GM21717 (cell line): ENCODE measurements at regions not wholly inside any gene's neighbourhood (a gene's known extent, or its start where the extent isn't known, plus 50 kb on each side); places are given as distances from the start of the nearest gene placed in this dataset.

ENCODE experiments used
- ATAC-seq: cut with Tn5 transposase; IDR thresholded peaks from one replicate; pipeline ENCODE4 v1.9.1; 2021; ENCODE audit warnings: mild to moderate bottlenecking, moderate library complexity; ENCODE audit not compliant: unreplicated experiment

DNA sequence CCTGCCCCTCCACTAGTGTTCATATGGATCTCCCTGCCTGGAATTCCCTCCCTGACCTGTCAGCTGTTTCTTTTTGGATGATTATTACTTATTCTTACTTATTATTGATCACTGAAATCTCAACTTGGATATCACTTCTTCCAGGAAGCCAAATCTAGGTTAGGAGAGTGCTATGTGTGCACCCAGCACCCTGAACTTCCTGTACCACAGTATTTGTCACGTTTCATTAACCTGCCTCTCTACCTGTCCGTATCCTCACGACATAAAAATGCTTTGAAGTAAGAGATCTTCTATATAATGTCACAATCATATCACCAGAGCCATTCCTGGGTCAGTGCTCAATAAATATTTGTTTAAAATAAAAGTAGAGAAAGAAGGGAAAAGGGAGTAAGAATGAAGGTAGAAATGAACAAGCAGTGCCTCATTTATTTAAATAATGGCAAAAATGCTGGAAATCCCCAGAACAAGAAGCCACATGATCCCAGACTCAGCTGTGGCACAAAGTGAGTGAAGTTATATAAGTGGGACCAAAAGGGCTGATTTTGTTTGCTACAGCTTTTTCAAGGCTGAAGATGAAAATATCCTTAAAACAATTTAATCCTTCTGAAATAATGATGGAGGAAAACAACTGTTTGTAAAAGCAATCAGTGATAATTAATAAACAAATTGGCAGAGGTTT lies 88.0 kb upstream of the MANEA start:
- peak; percentile 46 for ATAC-seq

DNA sequence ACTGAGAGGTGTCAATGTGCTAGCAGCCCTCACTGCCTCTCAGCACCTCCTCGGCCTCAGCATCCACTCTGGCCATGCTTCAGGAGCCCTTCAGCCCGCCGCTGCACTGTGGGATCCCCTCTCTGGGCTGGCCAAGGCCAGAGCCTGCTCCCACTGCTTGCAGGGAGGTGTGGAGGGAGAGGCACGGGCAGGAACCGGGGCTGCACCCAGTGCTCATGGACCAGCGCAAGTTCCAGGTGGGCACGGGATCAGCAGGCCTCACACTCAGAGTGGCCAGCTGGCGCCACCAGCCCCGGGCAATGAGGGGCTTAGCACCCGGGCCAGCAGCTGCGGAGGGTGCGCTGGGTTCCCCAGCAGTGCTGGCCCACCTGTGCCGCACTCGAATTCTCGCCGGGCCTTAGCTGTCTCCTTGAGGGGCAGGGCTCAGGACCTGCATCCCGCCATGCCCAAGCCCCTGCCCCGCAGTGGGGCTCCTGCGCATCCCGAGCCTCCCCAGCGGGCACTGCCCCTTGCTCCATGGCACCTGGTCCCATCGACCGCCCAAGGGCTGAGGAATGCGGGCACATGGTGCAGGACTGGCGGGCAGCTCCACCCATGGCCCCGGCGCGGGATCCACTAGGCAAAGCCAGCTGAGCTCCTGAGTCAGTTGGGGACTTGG lies 80.4 kb upstream of the MANEA start:
- ATAC-seq, result no peak

DNA sequence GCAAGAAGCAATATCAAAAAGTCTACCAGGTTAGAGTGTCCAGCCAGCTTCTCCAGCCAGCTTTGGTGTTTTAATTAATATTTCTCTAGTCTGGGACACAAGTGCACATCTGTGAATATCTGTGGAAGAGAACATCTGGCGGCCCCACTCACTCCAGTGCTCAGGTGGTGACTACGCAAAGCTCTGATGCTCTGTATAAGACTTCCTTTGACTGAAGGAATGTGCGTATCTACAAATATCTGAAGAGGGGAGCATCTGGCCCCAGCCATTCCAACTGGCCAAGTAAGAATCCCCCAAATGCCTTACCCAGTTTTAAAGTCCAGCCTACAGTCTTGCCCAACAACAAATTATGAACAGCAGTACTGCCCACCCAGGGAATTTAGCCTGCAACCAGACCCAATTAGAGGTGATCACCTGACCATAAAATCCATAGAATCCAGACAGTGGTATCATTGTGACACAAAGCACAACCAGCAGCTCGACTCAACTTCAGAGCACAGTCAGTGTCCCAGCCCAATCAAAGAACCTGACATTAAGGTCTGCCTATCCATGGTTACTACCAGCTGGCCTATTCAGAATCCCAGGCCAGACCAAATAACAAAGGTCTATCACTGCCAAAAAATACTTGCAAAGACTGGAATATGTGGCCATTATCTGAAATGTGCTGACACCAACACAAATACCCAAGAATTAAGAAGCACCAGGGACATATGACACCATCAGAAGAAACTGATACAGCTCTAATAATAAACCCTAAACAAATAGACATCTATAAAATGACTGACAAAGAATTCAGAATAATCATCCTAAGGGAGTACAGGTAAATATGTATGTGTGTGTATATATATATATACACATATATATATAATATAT lies 76.1 kb upstream of the MANEA start:
- ATAC-seq, result no peak

DNA sequence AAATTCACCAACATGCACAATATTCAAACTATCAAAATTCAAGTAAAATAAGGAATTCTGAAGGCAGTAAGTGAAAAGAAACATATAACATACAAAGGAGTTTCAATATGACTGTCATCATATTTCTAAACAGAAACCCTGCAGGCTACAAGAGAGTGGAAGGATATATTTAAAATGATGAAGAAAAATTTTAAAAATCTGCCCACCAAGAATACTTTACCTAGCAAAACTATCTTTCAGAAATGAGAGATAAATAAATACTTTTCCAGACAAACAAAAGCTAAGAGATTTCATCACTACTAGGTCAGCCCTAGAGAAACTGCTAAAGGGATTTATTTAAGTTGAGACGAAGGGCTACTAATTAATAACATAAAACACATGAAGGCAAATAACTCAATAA lies 73.8 kb upstream of the MANEA start:
- no peak for ATAC-seq

DNA sequence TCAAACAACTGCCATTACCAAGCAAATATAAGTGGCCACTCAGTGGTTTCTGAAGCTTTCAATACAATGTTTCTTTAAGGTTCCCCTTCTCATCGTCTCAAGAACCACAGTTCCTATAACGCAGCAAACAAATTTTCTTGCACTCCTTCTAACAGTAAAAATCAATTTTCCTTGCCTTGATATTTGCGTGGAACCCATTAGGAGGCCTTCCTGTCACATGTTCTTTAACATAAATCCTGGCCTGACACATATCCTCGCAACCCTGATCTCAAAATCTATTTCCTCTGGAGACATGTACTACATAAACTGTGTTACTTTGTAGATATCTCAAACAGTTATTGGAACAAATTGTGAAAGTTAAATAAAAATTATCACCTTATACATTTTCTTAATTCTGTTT lies 65.9 kb upstream of the MANEA start:
- ATAC-seq, result no peak

DNA sequence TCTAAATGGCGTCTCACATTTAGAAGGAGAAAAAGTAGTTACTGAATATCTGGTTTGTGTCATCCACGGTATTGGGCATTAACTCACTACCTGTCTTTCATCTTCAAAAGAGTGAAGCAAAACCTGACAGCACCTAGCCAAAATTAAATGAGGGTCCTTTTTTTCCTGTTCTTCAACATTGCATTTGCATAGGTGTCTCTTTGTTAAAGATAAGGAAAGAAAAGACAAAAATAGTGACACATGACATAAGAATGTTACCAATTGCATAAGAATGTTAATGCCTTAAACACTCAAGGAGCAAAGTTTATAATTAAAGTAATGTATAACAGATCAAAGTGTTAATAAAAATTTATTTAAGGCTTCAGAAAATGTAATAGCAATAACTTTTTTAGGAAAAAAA lies 61.4 kb upstream of the MANEA start:
- no peak for ATAC-seq

DNA sequence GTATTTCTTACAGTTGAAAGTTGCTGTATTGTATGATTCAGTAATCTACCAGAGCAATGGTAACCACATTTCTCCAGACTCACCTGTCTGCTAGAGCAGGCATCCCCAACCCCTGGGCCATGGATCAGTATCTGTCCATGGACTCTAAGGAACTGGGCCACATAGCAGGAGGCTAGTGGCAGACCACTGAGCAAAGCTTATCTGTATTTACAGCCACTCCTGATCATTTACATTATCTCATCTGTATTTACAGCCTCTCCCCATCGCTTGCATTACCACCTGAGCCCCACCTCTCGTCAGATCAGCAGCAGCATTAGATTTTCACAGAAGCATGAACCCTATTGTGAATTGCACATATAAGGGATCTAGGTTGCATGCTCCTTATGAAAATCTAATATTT lies 60.3 kb upstream of the MANEA start:
- ATAC-seq, result no peak

DNA sequence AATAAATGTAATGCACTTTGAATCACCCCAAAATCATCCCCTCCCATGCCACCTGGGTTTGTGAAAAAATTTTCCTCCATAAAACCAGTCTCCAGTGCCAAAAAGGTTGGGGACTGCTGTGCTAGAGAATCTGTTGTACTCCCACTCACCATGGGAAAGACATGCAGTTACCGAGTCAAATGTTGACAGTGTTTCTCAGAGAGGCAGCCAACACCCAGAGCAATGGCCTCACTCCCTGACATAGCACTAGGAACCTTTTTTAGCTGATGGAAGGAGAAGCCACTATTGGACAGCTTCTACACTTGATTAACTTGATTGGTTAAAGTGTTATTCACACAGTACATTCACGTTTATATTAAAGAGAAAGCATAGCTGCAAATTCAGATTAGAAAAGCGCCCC lies 59.8 kb upstream of the MANEA start:
- ATAC-seq, result no peak

DNA sequence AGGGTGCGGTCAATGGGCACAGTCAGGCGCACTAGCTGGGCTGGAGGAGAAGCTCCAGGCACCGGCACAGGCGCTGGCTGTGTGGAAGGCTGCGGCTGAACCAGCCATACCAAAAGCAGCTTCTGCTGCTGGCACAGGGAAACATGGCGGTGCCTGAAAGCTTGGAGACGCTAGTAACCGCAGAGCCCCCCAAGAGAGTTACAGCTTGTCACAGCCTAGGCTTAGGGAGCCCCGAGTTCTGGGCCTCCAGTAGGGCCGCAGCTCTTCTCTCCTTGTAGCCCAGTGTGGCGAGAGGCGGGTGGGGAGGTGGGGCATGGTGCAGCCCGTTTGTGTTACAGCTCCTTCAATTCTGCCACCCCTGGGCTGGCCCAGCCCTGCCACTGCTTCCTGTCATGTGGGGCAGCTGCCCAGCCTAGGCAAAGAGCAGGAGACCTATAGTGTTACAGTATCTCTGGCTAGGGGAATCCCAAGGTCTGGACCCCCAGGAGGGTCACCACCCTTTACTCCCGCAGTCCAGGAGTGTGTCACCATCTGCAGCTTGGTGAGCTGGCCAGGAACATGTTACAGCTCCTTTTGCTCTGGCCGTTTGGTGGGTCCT lies 58.6 kb upstream of the MANEA start:
- no peak for ATAC-seq

DNA sequence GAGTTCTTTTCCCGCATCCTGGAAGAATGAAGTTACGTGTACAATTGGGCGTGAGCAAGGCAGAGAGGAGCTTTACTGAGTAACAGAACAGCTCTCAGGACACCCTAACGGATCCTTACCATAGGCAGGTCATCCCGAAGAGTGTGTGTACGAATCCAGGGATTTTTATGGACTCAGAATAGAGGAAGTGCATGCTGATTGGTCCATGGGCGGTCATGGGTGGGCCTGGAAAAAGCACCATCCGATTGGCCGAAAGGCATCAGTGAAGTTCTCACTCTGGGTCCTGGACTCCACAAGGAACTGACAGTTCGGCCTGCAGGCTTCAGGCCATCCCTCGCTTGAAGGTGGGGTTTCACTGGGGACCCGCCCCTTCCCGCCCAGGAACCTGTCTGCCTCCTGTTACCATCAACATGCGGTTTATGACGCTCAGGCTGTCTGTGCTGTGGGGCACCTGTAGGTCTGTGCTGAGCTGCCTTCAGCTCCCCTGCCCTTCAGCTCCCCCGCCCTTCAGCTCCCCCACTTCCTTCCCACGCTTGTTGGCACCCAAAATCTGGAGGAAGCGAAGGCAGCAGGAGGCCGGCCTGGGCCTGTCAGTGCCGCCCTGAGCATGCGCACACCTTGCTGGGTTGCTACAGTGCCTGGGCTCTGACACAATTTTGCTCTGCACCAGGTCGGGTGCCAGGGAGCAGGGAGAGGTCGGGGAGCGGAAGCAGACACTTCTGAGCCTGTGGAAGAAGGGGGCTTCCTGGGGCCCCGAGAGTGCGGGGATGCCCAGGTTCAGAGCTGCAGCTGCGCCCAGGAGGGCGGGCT lies 57.9 kb upstream of the MANEA start:
- ATAC-seq, result no peak

DNA sequence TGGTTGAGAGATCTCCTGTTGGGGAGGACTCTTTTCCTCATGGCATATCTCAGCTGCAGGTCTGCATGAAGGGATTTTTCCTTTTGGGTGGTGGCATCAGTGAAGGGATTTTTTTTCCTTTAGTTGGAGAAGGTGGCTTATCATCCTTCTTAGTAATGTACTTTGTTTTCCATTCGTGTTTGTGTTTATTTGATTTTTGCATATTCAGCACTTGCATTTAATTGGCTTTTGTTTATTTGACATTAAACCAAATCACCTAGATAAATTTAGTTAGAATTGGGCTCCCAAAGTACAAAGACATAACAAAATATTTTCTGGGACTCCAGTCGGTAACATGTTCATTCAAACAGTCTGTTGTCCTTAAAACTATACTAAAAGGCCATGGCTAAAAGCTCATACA lies 56.2 kb upstream of the MANEA start:
- ATAC-seq, result no peak
